Fibroblast of lung (primary cell): ENCODE measurements at regions not wholly inside any gene's neighbourhood (a gene's known extent, or its start where the extent isn't known, plus 50 kb on each side); places are given as distances from the start of the nearest gene placed in this dataset.
A peak's percentile ranks its signal among the peaks of the same experiment; 100 is the strongest.

ENCODE experiments used
- DNase-seq, 2 donors: peaks; one replicate each; pipeline versions ENCODE4 v3.0.0 to v3.0.0-alpha.2; 2010; ENCODE audit warnings: low read depth in 2 of 2
- H2AFZ ChIP-seq: 2 replicates; pipeline ENCODE4 v1.5.1; 2012; ENCODE audit warnings: low read length, control low read depth, inconsistent platforms
- H3K27ac ChIP-seq: 2 replicates; pipeline ENCODE4 v1.5.1; 2011; ENCODE audit warnings: low read length, control low read depth; ENCODE audit not compliant: insufficient read depth
- H3K27me3 ChIP-seq: 2 replicates; pipeline ENCODE4 v1.5.1; 2011; ENCODE audit warnings: mild to moderate bottlenecking, low read length; ENCODE audit not compliant: control insufficient read depth, insufficient read depth
- H3K36me3 ChIP-seq: 2 replicates; pipeline ENCODE4 v1.5.1; 2011; ENCODE audit warnings: low read length; ENCODE audit not compliant: control insufficient read depth, insufficient read depth
- H3K4me1 ChIP-seq: 2 replicates; pipeline ENCODE4 v1.5.1; 2011; ENCODE audit warnings: low read length; ENCODE audit not compliant: control insufficient read depth, insufficient read depth; ENCODE audit errors: extremely low read depth
- H3K4me2 ChIP-seq: 2 replicates; pipeline ENCODE4 v1.5.1; 2011; ENCODE audit warnings: low read length, control low read depth; ENCODE audit not compliant: insufficient read depth; ENCODE audit errors: extremely low read depth
- H3K4me3 ChIP-seq, 4 experiments: fragments of 200-600 bp in 1 of 4; sonication (generic) in 1 of 4; replicated peaks in 1 of 4; 2 replicates each; pipeline ENCODE4 v1.5.1; 2011 to 2016; ENCODE audit warnings: low read length in 4 of 4, low read depth in 3 of 4, mild to moderate bottlenecking in 3 of 4, control low read depth in 2 of 4, inconsistent platforms in 1 of 4, mixed read lengths in 1 of 4; ENCODE audit not compliant: insufficient read depth in 1 of 4; ENCODE audit errors: control extremely low read depth in 1 of 4
- H3K79me2 ChIP-seq: 2 replicates; pipeline ENCODE4 v1.5.1; 2012; ENCODE audit warnings: mild to moderate bottlenecking, low read length, inconsistent platforms; ENCODE audit not compliant: control insufficient read depth, insufficient read depth
- H3K9ac ChIP-seq: 2 replicates; pipeline ENCODE4 v1.5.1; 2011; ENCODE audit warnings: mild to moderate bottlenecking, low read length, control low read depth; ENCODE audit not compliant: insufficient read depth
- H3K9me3 ChIP-seq: 2 replicates; pipeline ENCODE4 v1.5.1; 2012; ENCODE audit warnings: low read depth, low read length; ENCODE audit not compliant: control insufficient read depth, insufficient read depth
- H4K20me1 ChIP-seq: 2 replicates; pipeline ENCODE4 v1.5.1; 2011; ENCODE audit warnings: low read length; ENCODE audit not compliant: control insufficient read depth, insufficient read depth; ENCODE audit errors: extremely low read depth
- EZH2 ChIP-seq: IDR thresholded peaks from 2 replicates; pipeline ENCODE4 v1.5.1; 2012; ENCODE audit warnings: low read length, control low read depth, mild to moderate bottlenecking; ENCODE audit errors: missing control alignments
- TF ChIP-seq, protein P1 (sequence below), 2 donors: IDR thresholded peaks in 1 of 2; conservative IDR thresholded peaks in 1 of 2; 1 replicate in 1 of 2; 2 replicates in 1 of 2; pipeline ENCODE4 v1.5.1; 2011 to 2012; ENCODE audit warnings: low read length in 2 of 2, control low read depth in 1 of 2, inconsistent platforms in 1 of 2, low read depth in 1 of 2, mild to moderate bottlenecking in 1 of 2

DNA sequence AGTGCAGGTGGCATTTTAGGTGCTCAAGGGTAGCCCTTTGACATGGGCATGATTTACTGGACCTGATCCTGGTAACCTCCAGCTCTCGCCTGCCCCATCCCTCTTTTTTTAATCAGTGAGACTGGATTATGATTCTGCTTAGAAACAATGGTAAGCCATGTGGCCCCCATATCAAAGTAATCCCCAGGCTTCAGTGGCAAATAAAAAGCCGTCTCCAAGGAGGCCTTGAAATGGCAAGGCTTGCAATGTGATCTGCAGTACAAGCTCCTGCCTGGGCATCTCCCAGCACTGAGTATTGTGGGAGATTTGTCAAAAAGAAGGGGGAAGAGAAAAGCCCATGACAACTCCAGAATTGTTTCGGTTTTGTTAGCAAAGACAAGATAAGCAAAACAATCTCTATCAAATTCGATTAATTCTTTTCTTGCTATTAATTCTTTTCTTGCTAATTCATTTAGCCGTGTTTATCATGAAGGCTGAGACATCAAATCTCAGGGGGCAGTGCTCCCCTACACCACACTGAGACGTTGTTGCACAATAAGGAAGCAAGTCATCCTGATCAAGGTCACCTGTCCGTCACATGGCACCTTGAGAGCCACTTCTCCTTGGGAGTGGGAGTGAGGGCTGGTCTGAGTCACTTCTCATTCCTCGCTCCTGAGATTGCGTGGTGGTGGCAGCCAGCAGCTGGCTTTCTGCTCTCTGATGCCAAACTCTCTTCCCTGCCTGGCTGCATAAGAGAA, 312.7 kb upstream of the GATB start:
- Histone ChIP-seq H3K27me3 (peaks cover 5% of the 10 kb centered on the region), H3K9me3 (no peaks in the 10 kb centered on the region), H3K4me1 (no peaks in the 10 kb centered on the region), H3K79me2 (no peaks in the 10 kb centered on the region), H3K27ac (no peak overlapping the region), H3K4me3 (no peak overlapping the region), H4K20me1 (no peaks in the 10 kb centered on the region), H3K36me3 (no peaks in the 10 kb centered on the region), H3K4me2 (no peak overlapping the region), H2AFZ (no peak overlapping the region), H3K9ac (no peak overlapping the region)
- peak in 1 of 2 donors; percentile 55 for DNase-seq
- TF ChIP-seq EZH2: no peak
- TF ChIP-seq, protein P1, sequence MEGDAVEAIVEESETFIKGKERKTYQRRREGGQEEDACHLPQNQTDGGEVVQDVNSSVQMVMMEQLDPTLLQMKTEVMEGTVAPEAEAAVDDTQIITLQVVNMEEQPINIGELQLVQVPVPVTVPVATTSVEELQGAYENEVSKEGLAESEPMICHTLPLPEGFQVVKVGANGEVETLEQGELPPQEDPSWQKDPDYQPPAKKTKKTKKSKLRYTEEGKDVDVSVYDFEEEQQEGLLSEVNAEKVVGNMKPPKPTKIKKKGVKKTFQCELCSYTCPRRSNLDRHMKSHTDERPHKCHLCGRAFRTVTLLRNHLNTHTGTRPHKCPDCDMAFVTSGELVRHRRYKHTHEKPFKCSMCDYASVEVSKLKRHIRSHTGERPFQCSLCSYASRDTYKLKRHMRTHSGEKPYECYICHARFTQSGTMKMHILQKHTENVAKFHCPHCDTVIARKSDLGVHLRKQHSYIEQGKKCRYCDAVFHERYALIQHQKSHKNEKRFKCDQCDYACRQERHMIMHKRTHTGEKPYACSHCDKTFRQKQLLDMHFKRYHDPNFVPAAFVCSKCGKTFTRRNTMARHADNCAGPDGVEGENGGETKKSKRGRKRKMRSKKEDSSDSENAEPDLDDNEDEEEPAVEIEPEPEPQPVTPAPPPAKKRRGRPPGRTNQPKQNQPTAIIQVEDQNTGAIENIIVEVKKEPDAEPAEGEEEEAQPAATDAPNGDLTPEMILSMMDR (conservative IDR thresholded peaks at IDR 0.05 in 1 of 2, IDR thresholded peaks at IDR 0.05 in 1 of 2; ENCODE audit: low read depth in 1 of 2, low read length in 2 of 2): no peak

DNA sequence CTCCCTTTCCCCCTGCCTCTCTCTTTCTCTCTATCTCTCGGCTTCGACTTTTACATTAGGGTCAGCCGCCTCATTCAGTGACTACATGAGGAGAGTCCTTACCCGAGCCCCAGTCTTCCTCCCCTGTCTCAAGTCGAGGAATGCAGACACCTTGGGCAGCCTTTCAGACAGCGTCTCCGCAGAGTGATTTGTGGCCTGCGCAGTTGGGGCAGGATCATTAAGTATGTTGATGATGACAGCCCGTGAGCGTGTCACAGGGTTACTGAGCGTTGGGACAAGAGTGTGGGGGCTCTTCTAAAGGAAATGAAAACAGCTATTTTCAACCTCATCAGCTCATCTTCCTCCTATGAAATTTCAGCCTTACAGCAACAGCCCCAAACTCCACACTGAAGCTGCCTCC, 312.1 kb upstream of the GATB start:
- no peak for TF ChIP-seq EZH2
- TF ChIP-seq, protein P1 (conservative IDR thresholded peaks at IDR 0.05 in 1 of 2, IDR thresholded peaks at IDR 0.05 in 1 of 2; ENCODE audit: low read depth in 1 of 2, low read length in 2 of 2): no peak
- Histone ChIP-seq H3K27me3 (peaks cover 5% of the 10 kb centered on the region), H3K4me2 (no peak overlapping the region), H3K36me3 (no peaks in the 10 kb centered on the region), H3K9ac (no peak overlapping the region), H2AFZ (no peak overlapping the region), H3K4me3 (no peak overlapping the region), H3K27ac (no peak overlapping the region), H4K20me1 (no peaks in the 10 kb centered on the region), H3K4me1 (no peaks in the 10 kb centered on the region), H3K9me3 (no peaks in the 10 kb centered on the region), H3K79me2 (no peaks in the 10 kb centered on the region)
- no peak for DNase-seq

DNA sequence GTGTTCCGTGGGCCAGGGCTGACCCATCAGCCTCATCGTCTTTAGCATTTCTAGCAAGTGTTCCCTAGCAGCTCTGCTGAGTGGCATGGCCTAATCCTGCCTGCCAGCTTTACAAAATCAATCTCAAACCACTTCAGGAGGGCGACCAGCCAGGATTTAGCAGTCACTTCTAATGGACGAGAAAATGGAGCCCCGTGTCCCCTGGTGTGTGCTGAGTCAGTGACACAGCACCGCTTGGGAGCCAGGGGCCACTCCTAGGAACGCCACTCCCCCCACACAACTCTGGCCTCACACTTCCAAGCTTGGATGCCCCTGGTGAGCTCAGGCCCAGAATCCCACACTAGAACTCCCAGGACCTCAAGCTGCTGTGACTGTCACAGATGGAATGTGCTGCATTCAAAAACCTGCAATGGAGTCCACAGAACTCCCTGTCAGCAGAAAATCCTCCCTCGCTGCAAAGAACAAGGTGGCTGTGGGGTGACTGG, 311.2 kb upstream of the GATB start:
- H4K20me1 ChIP-seq: no peaks in the 10 kb centered on the region
- no peaks in the 10 kb centered on the region for H3K9me3 ChIP-seq
- H3K36me3 ChIP-seq: no peaks in the 10 kb centered on the region
- H3K9ac ChIP-seq: no peak overlapping the region
- H3K4me2 ChIP-seq: no peak overlapping the region
- H3K4me3 ChIP-seq: no peak overlapping the region
- H3K4me1 ChIP-seq: no peaks in the 10 kb centered on the region
- TF ChIP-seq EZH2: no peak
- TF ChIP-seq, protein P1 (conservative IDR thresholded peaks at IDR 0.05 in 1 of 2, IDR thresholded peaks at IDR 0.05 in 1 of 2; ENCODE audit: low read depth in 1 of 2, low read length in 2 of 2): no peak
- H3K79me2 ChIP-seq: no peaks in the 10 kb centered on the region
- DNase-seq: peak in 1 of 2 donors; percentile 36
- no peak overlapping the region for H2AFZ ChIP-seq
- no peak overlapping the region for H3K27ac ChIP-seq
- peaks cover 2% of the 10 kb centered on the region for H3K27me3 ChIP-seq
